ENCODE measurements at regions not wholly inside any gene's neighbourhood (a gene's known extent, or its start where the extent isn't known, plus 50 kb on each side); places are given as distances from the start of the nearest gene placed in this dataset.

DNA sequence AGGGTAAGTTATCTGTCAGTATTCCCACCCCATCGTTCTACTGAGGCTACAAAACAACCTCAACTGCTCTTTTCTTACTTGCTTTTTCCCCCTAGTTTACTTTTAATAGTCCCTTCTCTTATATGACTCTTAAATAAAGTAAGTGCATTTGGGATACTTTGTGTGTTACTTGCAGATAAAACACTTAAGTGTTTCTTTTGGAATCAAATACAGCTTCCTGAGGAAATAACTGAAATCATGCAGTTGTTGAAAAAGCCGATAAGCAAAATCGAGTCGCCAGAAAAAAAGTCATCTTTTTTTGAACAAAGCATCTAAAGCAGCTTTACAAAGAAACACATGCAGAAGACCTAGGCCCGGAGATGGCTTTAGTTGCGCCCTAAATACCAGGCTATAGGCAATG, 53.5 kb upstream of the EPB41L4A start:
- no peaks in the 10 kb centered on the region for H3K36me3 ChIP-seq
- H3K27me3 ChIP-seq, result no peaks in the 10 kb centered on the region
- H3K4me3 ChIP-seq, result no peak overlapping the region
- no peak for DNase-seq (ENCODE audit: low spot score in 2 of 2)
- 75% methylated on average over 6 of the region's 6 CpGs for WGBS
- no peaks in the 10 kb centered on the region for H3K9me3 ChIP-seq
- H3K27ac ChIP-seq, result no peak overlapping the region
- TF ChIP-seq, protein P1, sequence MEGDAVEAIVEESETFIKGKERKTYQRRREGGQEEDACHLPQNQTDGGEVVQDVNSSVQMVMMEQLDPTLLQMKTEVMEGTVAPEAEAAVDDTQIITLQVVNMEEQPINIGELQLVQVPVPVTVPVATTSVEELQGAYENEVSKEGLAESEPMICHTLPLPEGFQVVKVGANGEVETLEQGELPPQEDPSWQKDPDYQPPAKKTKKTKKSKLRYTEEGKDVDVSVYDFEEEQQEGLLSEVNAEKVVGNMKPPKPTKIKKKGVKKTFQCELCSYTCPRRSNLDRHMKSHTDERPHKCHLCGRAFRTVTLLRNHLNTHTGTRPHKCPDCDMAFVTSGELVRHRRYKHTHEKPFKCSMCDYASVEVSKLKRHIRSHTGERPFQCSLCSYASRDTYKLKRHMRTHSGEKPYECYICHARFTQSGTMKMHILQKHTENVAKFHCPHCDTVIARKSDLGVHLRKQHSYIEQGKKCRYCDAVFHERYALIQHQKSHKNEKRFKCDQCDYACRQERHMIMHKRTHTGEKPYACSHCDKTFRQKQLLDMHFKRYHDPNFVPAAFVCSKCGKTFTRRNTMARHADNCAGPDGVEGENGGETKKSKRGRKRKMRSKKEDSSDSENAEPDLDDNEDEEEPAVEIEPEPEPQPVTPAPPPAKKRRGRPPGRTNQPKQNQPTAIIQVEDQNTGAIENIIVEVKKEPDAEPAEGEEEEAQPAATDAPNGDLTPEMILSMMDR (IDR thresholded peaks at IDR 0.05), result no peak
- TF ChIP-seq POLR2A (IDR thresholded peaks at IDR 0.05) (no peak), EP300 (IDR thresholded peaks at IDR 0.05) (no peak), POLR2AphosphoS5 (IDR thresholded peaks at IDR 0.05) (no peak)
- H3K4me1 ChIP-seq, result peaks cover 5% of the 10 kb centered on the region

DNA sequence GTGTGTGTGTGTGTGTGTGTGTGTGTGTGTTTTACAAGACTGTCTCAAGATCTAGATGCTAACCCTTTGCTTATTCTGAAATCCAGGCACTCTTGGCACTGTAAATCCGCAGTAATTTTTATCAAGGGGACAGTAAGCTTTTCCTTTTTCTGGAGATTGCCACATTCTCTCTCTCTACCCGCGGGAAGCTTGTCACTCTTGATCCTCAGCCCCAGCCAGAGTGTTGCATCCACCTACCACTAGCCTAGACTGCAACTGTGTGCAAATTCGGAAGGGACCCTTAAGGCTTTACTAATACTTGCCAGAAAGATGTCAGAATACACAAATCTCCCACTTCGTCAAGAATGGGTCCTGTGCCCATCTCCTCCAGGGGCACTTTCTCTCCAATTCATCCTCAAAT, 54.9 kb upstream of the EPB41L4A start:
- TF ChIP-seq POLR2AphosphoS5 (IDR thresholded peaks at IDR 0.05) (no peak), POLR2A (IDR thresholded peaks at IDR 0.05) (no peak), EP300 (IDR thresholded peaks at IDR 0.05) (no peak)
- TF ChIP-seq, protein P1 (IDR thresholded peaks at IDR 0.05), result no peak
- peaks cover 5% of the 10 kb centered on the region for H3K4me1 ChIP-seq
- no peak for DNase-seq (ENCODE audit: low spot score in 2 of 2)
- no peak overlapping the region for H3K27ac ChIP-seq
- H3K4me3 ChIP-seq, result no peak overlapping the region
- no peaks in the 10 kb centered on the region for H3K36me3 ChIP-seq
- H3K9me3 ChIP-seq, result no peaks in the 10 kb centered on the region
- WGBS, result 69% methylated on average over 5 of the region's 5 CpGs
- no peaks in the 10 kb centered on the region for H3K27me3 ChIP-seq

DNA sequence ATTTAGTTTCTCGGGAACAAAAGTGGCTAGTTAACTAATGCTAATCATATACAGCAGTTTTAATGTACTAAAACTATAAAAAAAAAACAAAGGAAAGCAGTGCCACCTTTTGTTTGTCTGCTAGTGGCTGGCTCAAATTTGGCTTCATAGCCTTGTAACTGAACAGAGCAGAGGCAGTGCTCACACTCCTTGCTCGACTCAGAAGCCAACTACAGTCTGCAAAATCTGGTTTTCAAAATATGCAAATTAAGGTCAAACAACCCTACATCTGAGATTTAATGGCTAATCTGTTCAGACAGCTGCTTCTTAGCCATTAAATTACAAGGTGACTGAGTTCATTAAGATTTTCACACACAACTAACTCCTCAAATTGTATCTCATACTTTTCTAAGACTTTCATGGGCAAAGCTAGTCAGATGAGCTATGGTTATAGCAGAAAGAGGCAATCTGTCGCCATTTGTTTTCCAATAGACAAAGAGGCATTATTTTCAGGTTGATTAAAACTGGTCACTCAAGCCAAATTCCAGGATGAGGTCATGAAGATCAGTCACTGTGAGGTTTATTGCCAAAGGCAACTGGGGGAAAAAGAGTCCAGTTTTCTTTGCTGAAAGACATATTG, 56.8 kb upstream of the EPB41L4A start:
- Histone ChIP-seq H3K4me3 (no peak overlapping the region), H3K27me3 (no peaks in the 10 kb centered on the region), H3K9me3 (no peaks in the 10 kb centered on the region), H3K27ac (no peak overlapping the region), H3K36me3 (no peaks in the 10 kb centered on the region), H3K4me1 (peaks cover 12% of the 10 kb centered on the region)
- no peak for DNase-seq (ENCODE audit: low spot score in 2 of 2)
- TF ChIP-seq EP300 (IDR thresholded peaks at IDR 0.05) (no peak), POLR2A (IDR thresholded peaks at IDR 0.05) (no peak), POLR2AphosphoS5 (IDR thresholded peaks at IDR 0.05) (no peak)
- TF ChIP-seq, protein P1 (IDR thresholded peaks at IDR 0.05), result no peak
- WGBS, result 67% methylated on average over 3 of the region's 3 CpGs

DNA sequence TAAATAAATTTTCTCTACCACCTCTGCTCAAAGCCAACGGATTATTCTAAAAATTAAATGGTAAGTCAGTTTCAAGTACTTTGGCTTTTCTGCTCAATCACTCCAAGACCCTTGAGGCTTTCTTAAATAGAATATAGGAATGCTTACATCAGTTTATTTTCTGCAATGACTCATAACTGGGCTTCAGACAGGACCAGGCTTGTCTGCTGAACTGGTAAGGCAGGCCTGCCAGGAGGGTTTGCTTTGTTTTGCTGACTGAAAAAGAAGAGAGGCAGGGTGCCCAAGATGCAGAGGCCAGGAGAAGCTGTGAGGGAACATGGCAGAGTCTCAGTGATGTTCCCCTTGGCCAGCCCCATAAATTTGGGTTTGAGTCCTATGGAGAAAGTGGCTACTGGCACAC, 60.3 kb upstream of the EPB41L4A start:
- Histone ChIP-seq H3K4me1 (peaks cover 12% of the 10 kb centered on the region), H3K27me3 (no peaks in the 10 kb centered on the region), H3K36me3 (no peaks in the 10 kb centered on the region), H3K9me3 (no peaks in the 10 kb centered on the region), H3K4me3 (no peak overlapping the region), H3K27ac (no peak overlapping the region)
- TF ChIP-seq POLR2A (IDR thresholded peaks at IDR 0.05), result no peak
- TF ChIP-seq POLR2AphosphoS5 (IDR thresholded peaks at IDR 0.05), result no peak
- TF ChIP-seq, protein P1 (IDR thresholded peaks at IDR 0.05), result no peak
- no peak for TF ChIP-seq EP300 (IDR thresholded peaks at IDR 0.05)
- 56% methylated on average over 1 of the region's 1 CpG for WGBS
- no peak for DNase-seq (ENCODE audit: low spot score in 2 of 2)

DNA sequence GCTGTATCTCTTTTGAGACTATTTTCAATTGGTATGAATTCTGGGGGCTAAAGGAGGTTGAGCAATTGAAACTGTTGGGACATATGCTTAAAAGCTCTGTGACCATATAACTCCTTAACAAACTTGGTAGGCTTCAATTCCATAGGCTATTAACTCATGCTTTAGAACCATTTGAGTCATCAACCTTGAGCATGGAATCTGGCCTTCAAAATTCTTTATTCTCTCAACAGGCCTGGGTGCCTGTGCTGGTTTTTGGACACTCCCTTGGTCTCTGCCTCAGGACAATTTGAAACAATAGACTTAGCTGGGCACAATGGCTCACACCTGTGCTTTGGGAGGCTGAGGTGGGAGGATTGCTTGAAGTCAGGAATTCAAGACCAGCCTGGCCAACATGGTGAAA, 61.4 kb upstream of the EPB41L4A start:
- no peaks in the 10 kb centered on the region for H3K36me3 ChIP-seq
- no peaks in the 10 kb centered on the region for H3K27me3 ChIP-seq
- no peak overlapping the region for H3K4me3 ChIP-seq
- H3K9me3 ChIP-seq, result no peaks in the 10 kb centered on the region
- no peak overlapping the region for H3K27ac ChIP-seq
- DNase-seq (ENCODE audit: low spot score in 2 of 2), result no peak
- no peak for TF ChIP-seq POLR2A (IDR thresholded peaks at IDR 0.05)
- TF ChIP-seq, protein P1 (IDR thresholded peaks at IDR 0.05), result no peak
- TF ChIP-seq POLR2AphosphoS5 (IDR thresholded peaks at IDR 0.05), result no peak
- TF ChIP-seq EP300 (IDR thresholded peaks at IDR 0.05), result no peak
- peaks cover 12% of the 10 kb centered on the region for H3K4me1 ChIP-seq

Measured in suprapubic skin (tissue), 4 donors.